Right ventricle myocardium superior (tissue), 1 donor: ENCODE measurements at regions not wholly inside any gene's neighbourhood (a gene's known extent, or its start where the extent isn't known, plus 50 kb on each side); places are given as distances from the start of the nearest gene placed in this dataset.
A peak's percentile ranks its signal among the peaks of the same experiment; 100 is the strongest.

Experiments used
- ATAC-seq: fragments of 200-7000 bp; cut with Tn5 transposase; one replicate; pipeline ENCODE4 v1.9.1; 2020; ENCODE audit warnings: mild to moderate bottlenecking; ENCODE audit not compliant: poor library complexity
- DNase-seq: peaks from one replicate; pipeline ENCODE4 v3.0.0-alpha.2; 2020
- intact Hi-C: fragments of 100-400 bp; cut with DNase I; formaldehyde crosslinking; loops from one replicate; pipeline ENCODE4 v1.11.2; 2022
- donor health status: DM: no; HTN: yes; CAD: no; lungs with severe emphysema.

- no peak for DNase-seq
Observed at GRCh38 chr16:72542102-72542501, 370.1 kb upstream of the PMFBP1 start.

DNA sequence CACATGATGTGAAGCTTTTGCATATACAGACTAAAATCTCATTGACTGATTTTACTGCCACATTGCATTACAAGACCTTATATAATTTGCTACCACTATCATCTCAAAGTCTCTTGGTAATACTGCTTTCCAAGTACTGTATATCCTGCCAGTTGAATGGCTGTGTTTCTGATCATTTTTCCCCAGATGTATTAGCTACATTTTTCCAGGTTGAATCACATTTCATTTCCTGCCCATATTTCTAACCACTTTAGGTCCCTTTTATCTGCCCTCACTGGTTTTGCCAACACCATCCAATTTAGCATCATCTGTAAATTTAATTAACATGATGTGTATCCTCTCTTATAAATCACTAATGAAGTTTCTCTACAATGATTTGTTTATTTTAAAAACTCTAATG lies 365.7 kb upstream of the PMFBP1 start:
- no peak for DNase-seq
- ATAC-seq, result no peak
- intact Hi-C loops, result no loop called here

More at GRCh38 chr16:72542102-72542501, 370.1 kb upstream of the PMFBP1 start:
- no peak for ATAC-seq
- intact Hi-C loops, result no loop called here

- DNase-seq (no peak), ATAC-seq (no peak)
- intact Hi-C loops, result no loop called here
Observed at GRCh38 chr16:72536723-72537435, 364.9 kb upstream of the PMFBP1 start.

- intact Hi-C loops, result no loop called here
- ATAC-seq (no peak), DNase-seq (no peak)
Observed at GRCh38 chr16:72532906-72533410, 361.0 kb upstream of the PMFBP1 start.

GRCh38 chr16:72530434-72530833 lies 358.5 kb upstream of the PMFBP1 start:
- intact Hi-C loops, result no loop called here
- DNase-seq (no peak), ATAC-seq (no peak)

GRCh38 chr16:72523087-72523486 lies 351.1 kb upstream of the PMFBP1 start:
- ATAC-seq, result no peak
- no peak for DNase-seq
- intact Hi-C loops, result no loop called here

GRCh38 chr16:72517154-72517553 lies 345.2 kb upstream of the PMFBP1 start:
- no peak for DNase-seq
- ATAC-seq, result no peak
- intact Hi-C loops, result no loop called here

DNA sequence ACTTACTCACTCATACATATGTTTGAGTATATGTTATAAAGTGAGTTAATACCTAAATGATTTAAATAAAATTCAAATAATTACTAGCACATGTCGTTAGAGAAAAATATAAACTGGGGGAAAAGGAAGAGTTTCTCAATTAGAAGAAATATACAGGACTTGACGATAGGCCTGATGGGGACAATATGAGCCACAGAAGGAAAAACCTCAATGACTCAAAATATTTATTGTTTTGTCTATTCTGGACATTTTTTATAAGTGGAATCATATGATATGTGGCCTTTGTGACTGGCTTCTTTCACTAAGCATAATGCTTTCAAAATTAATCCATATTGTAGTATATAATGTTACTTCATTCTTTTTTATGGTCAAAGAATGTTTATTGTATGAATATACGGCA lies 339.2 kb upstream of the PMFBP1 start:
- no peak for ATAC-seq

DNA sequence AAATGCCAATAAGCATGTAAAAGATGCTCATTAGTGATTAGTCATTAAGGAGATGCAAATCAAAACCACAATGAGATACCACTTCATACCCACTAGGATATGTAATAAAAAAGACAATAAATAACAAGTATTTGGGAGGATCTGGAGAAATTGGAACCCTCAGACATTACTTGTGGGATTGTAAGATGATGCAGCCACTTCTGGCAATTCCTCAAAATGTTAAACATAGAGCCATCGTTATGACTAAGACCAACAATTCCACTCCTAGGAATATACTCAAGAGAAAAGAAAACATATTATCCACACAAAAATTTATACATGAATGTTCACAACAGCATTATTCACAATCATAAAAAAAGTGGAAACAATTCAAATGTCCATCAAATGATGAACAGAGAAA lies 336.2 kb upstream of the PMFBP1 start:
- DNase-seq (no peak), ATAC-seq (no peak)
- intact Hi-C loops, result loop anchor here (10.0 kb wide), 1 partner anchor 1367 kb away; no protein-coding TSS in a partner anchor

More for the DNA sequence above, 339.2 kb upstream of the PMFBP1 start:
- DNase-seq, result no peak
- intact Hi-C loops, result no loop called here

DNA sequence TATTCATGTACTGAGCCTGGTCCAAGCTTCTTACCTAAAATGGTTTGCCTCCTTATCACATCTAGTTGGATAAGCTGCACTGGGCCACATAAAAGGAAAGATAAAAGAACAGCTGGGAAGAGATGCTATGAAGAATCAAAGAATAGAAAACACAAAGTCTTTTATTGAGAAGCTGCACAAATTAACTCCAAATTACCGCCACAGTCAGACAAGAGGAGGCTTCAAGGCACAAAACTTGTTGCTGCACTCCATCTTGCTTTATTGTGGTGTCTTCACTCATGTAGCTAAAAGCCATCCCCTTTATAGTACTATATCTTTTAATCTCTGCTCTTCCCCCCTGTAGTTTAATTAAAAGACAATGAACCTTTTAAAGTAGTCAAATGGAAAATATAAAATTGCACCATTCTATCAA lies 330.6 kb upstream of the PMFBP1 start:
- DNase-seq (no peak), ATAC-seq (no peak)
- intact Hi-C loops, result loop anchor here (10.0 kb wide), 1 partner anchor 1372 kb away; no protein-coding TSS in a partner anchor

DNA sequence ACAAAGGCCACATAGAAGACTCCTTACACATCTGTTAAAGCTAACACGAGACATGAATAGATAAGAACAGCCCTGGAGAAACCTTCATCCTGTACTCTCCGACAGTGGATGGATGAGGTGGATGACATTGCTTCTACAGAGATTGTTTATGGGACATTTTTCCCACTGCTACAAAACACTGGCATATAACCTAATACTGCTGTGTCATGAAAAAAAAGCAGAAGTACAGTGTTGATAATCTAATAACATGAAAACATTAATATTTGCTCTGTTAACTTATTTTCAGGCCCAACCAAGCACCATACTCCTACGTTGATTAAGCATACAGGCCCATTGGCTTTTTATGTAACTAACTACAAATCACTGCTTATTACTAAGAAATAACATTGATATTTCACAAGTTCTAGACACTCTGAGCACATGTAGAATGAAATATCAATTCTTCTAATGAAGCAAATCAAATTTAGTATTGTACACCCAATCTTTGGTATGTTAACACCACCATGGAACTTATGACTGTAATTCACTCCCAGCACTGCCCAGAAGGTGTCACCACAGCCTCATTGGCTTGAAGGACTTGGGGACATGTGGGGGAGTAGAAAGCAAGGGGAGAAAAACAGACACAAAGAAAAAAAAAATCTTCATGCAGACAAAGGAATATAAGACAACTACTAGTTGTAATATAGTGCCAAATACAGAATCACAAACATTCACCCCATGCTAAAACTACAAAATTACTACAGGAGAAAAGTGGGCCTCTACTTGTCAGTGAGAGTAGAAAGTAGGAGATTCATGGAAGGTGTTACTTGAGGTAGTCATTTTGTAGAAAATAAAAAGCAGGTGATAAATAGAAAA lies 330.0 kb upstream of the PMFBP1 start:
- ATAC-seq (peak; percentile 73), DNase-seq (peak; percentile 47)
- intact Hi-C loops, result loop anchor here (10.0 kb wide), 1 partner anchor 1373 kb away; no protein-coding TSS in a partner anchor

- no peak for ATAC-seq
- no peak for DNase-seq
- intact Hi-C loops, result loop anchor here (10.0 kb wide), 1 partner anchor 1374 kb away; no protein-coding TSS in a partner anchor
Observed at GRCh38 chr16:72500545-72500944, 328.6 kb upstream of the PMFBP1 start.

GRCh38 chr16:72493716-72494415 lies 321.9 kb upstream of the PMFBP1 start:
- ATAC-seq (no peak), DNase-seq (no peak)
- intact Hi-C loops, result no loop called here

DNA sequence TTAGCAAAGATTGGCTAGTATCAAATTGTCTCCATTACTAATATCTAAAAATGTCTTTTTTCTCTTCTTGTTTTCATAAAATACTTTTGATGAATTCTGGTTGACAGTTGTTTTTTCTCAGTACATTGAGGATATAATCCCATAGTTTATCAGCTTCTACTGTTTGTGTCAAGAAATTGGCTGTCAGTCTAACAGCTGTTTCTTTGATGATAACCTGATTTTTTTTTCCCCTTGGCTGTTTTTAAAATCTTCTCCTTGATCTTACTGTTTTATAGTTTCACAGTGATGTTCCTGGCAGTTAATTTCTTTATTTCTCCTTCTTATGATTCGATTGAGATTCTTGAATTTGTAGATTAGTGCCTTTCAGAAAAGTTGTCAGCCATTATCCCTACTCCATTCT lies 315.3 kb upstream of the PMFBP1 start:
- DNase-seq (no peak), ATAC-seq (no peak)
- intact Hi-C loops, result no loop called here

- DNase-seq (no peak), ATAC-seq (no peak)
- intact Hi-C loops, result no loop called here
Observed at GRCh38 chr16:72482695-72483094, 310.7 kb upstream of the PMFBP1 start.

DNA sequence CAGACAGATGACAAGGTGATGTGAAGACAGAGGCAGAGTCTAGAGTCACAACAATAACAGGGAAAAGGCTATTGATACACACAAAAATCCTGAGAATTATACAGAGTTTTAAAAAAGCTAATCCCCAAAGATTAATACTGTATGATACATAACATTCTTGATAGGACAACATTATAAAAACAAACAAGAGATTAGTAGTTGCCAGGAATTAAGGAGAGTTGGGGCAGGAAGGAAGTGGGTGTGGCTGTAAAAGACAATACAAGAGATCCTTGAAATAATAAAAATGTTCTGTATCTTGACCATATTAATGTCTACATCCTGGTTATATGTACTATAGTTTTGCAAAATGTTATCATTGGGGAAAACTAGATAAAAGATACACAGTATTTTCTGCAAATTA lies 309.5 kb upstream of the PMFBP1 start:
- intact Hi-C loops, result no loop called here
- DNase-seq (no peak), ATAC-seq (no peak)

GRCh38 chr16:72480911-72481310 lies 309.0 kb upstream of the PMFBP1 start:
- intact Hi-C loops, result no loop called here
- ATAC-seq, result no peak
- DNase-seq, result no peak

- intact Hi-C loops, result no loop called here
- DNase-seq (no peak), ATAC-seq (no peak)
Observed at GRCh38 chr16:72475688-72476087, 303.7 kb upstream of the PMFBP1 start.

GRCh38 chr16:72474501-72475123 lies 302.7 kb upstream of the PMFBP1 start:
- DNase-seq (no peak), ATAC-seq (no peak)
- intact Hi-C loops, result no loop called here
